ENCODE measurements at regions not wholly inside any gene's neighbourhood (a gene's known extent, or its start where the extent isn't known, plus 50 kb on each side); places are given as distances from the start of the nearest gene placed in this dataset.

DNA sequence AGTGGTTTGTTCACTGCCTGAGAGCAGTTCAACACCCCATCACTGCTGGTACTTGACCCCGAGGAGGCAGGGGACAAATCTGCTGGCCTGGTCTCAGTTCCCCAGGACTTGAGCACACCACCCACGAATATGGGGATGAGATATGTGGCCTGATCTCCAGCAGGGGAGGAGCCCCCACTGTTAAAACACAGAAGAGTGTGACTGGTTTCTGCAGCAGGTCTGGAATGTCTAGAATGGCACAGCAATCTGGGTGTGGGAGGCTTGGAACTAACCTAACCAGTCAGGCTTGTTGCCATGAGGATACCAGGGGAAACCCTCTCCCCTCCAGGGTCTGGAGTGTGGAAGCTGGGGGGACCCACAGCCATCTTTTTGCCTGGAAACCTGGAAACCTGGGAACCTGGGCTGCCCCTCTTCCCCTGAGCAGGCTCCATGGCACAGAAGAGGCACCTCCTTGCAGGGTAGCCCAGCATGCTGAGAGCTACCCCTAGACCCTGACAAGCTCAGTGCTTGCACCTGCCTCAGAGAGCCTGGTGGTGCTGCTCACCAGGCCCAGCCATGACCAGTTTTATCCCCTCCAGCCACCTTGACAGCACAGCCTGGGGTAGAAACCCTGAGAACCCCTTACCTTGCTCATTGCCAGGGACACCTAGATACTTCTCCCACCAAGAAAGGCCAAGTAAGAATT lies 273.8 kb downstream of the LIG4 start:
- Histone ChIP-seq H3K36me3 (ENCODE audit: control insufficient read depth, insufficient read depth, low read length) (no peaks in the 10 kb centered on the region), H3K27ac (ENCODE audit: low read depth, low read length) (no peak overlapping the region), H3K9ac (ENCODE audit: extremely low read depth, low read length, poor library complexity, severe bottlenecking) (no peak overlapping the region), H3K9me3 (ENCODE audit: control insufficient read depth, low read length) (no peaks in the 10 kb centered on the region), H3K27me3 (ENCODE audit: control insufficient read depth, insufficient read depth, low read length, poor library complexity, severe bottlenecking) (no peaks in the 10 kb centered on the region), H3K4me1 (ENCODE audit: control insufficient read depth, insufficient read depth, low read length) (no peaks in the 10 kb centered on the region), H3K4me3 (ENCODE audit: low read length) (no peak overlapping the region)
- Mint-ChIP-seq H3K4me1 (peaks cover 6% of the 10 kb centered on the region), H3K4me3 (no peak overlapping the region), H3K27ac (no peak overlapping the region), H3K27me3 (ENCODE audit: insufficient read depth) (peaks cover 3% of the 10 kb centered on the region), H3K36me3 (ENCODE audit: low read depth) (no peaks in the 10 kb centered on the region), H3K9me3 (no peaks in the 10 kb centered on the region)
- DNase-seq, result no peak
- TF ChIP-seq, protein P1, sequence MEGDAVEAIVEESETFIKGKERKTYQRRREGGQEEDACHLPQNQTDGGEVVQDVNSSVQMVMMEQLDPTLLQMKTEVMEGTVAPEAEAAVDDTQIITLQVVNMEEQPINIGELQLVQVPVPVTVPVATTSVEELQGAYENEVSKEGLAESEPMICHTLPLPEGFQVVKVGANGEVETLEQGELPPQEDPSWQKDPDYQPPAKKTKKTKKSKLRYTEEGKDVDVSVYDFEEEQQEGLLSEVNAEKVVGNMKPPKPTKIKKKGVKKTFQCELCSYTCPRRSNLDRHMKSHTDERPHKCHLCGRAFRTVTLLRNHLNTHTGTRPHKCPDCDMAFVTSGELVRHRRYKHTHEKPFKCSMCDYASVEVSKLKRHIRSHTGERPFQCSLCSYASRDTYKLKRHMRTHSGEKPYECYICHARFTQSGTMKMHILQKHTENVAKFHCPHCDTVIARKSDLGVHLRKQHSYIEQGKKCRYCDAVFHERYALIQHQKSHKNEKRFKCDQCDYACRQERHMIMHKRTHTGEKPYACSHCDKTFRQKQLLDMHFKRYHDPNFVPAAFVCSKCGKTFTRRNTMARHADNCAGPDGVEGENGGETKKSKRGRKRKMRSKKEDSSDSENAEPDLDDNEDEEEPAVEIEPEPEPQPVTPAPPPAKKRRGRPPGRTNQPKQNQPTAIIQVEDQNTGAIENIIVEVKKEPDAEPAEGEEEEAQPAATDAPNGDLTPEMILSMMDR (conservative IDR thresholded peaks at IDR 0.05), result no peak
- 87 to 100% methylated on average over 1 to 2 of the region's 2 CpGs for WGBS, 2 experiments (ENCODE audit: insufficient coverage in 1 of 2, insufficient read length in 1 of 2)

DNA sequence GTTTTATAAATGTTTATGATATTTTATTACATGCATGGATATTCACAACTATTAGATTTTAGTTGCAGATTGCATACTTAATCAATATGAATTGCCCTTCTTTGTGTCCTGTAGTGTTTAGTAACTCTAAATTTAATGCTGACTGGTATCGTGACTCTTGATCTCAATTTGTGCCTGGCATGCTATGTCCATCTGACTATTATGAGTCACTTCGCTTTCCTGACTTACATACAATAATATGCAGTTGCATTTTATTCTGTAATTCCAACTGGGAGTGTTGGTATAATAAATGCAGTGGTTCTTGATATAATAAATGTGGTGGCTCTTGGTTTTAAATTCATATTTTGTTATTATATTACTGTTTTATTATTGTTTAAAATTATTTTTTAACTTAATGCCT lies 277.5 kb downstream of the LIG4 start:
- no peaks in the 10 kb centered on the region for H3K9me3 ChIP-seq (ENCODE audit: control insufficient read depth, low read length)
- 93% methylated on average over 2 of the region's 2 CpGs; no CpG with 5 or more reads in 1 of the 2 experiments for WGBS, 2 experiments (ENCODE audit: insufficient coverage in 1 of 2, insufficient read length in 1 of 2)
- Mint-ChIP-seq H3K27ac (no peak overlapping the region), H3K4me1 (peaks cover 6% of the 10 kb centered on the region), H3K36me3 (ENCODE audit: low read depth) (no peaks in the 10 kb centered on the region), H3K9me3 (no peaks in the 10 kb centered on the region), H3K27me3 (ENCODE audit: insufficient read depth) (peaks cover 3% of the 10 kb centered on the region), H3K4me3 (no peak overlapping the region)
- H3K4me3 ChIP-seq (ENCODE audit: low read length), result no peak overlapping the region
- no peak overlapping the region for H3K9ac ChIP-seq (ENCODE audit: extremely low read depth, low read length, poor library complexity, severe bottlenecking)
- H3K27me3 ChIP-seq (ENCODE audit: control insufficient read depth, insufficient read depth, low read length, poor library complexity, severe bottlenecking), result no peaks in the 10 kb centered on the region
- H3K36me3 ChIP-seq (ENCODE audit: control insufficient read depth, insufficient read depth, low read length), result no peaks in the 10 kb centered on the region
- DNase-seq, result no peak
- H3K27ac ChIP-seq (ENCODE audit: low read depth, low read length), result no peak overlapping the region
- H3K4me1 ChIP-seq (ENCODE audit: control insufficient read depth, insufficient read depth, low read length), result no peaks in the 10 kb centered on the region
- TF ChIP-seq, protein P1 (conservative IDR thresholded peaks at IDR 0.05), result no peak

DNA sequence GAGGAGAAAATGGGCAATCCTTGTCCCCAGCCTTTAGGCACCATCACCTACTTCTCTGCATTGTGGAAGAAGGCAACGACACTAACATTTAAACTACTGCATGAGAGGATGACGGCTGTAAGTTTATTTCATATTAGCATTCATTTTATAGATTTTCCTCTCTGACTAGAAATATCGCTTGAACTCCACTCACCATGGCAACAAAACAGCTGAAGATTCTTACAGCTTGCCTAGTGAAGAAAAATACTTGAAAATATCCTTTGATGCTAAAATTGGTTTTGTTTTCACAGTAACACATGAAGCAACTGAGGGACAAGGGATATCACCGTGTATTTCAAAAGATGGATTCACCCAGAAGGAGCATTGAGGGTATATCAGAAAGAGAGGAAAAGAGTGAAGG lies 284.3 kb downstream of the LIG4 start:
- Mint-ChIP-seq H3K27ac (no peak overlapping the region), H3K4me1 (no peaks in the 10 kb centered on the region), H3K9me3 (peaks cover 2% of the 10 kb centered on the region), H3K27me3 (ENCODE audit: insufficient read depth) (no peaks in the 10 kb centered on the region), H3K36me3 (ENCODE audit: low read depth) (no peaks in the 10 kb centered on the region), H3K4me3 (no peak overlapping the region)
- Histone ChIP-seq H3K36me3 (ENCODE audit: control insufficient read depth, insufficient read depth, low read length) (no peaks in the 10 kb centered on the region), H3K27me3 (ENCODE audit: control insufficient read depth, insufficient read depth, low read length, poor library complexity, severe bottlenecking) (no peaks in the 10 kb centered on the region), H3K4me3 (ENCODE audit: low read length) (no peak overlapping the region), H3K27ac (ENCODE audit: low read depth, low read length) (no peak overlapping the region), H3K9me3 (ENCODE audit: control insufficient read depth, low read length) (no peaks in the 10 kb centered on the region), H3K9ac (ENCODE audit: extremely low read depth, low read length, poor library complexity, severe bottlenecking) (no peak overlapping the region), H3K4me1 (ENCODE audit: control insufficient read depth, insufficient read depth, low read length) (no peaks in the 10 kb centered on the region)
- TF ChIP-seq, protein P1 (conservative IDR thresholded peaks at IDR 0.05), result no peak
- no peak for DNase-seq
- WGBS, 2 experiments (ENCODE audit: insufficient coverage in 1 of 2, insufficient read length in 1 of 2), result 89 to 100% methylated on average over 2 to 4 of the region's 4 CpGs
